IPS-20b (cell line): ENCODE measurements at regions not wholly inside any gene's neighbourhood (a gene's known extent, or its start where the extent isn't known, plus 50 kb on each side); places are given as distances from the start of the nearest gene placed in this dataset.

ENCODE experiments used
- H3K27ac ChIP-seq: one replicate; pipeline ENCODE4 v1.5.1; 2013; ENCODE audit warnings: low read length
- H3K27me3 ChIP-seq: 2 replicates; pipeline ENCODE4 v1.6.1; 2013; ENCODE audit warnings: mild to moderate bottlenecking, low read length, inconsistent platforms; ENCODE audit not compliant: insufficient read depth
- H3K36me3 ChIP-seq: 2 replicates; pipeline ENCODE4 v1.6.1; 2013; ENCODE audit warnings: low read depth, mild to moderate bottlenecking, inconsistent platforms, low read length, moderate library complexity; ENCODE audit not compliant: insufficient read depth
- H3K4me1 ChIP-seq: 2 replicates; pipeline ENCODE4 v1.6.1; 2013; ENCODE audit warnings: mild to moderate bottlenecking, control low read depth, inconsistent platforms, low read length, moderate library complexity; ENCODE audit not compliant: insufficient read depth
- H3K4me3 ChIP-seq: 2 replicates; pipeline ENCODE4 v1.5.1; 2013; ENCODE audit warnings: mild to moderate bottlenecking, low read length, inconsistent platforms
- H3K9ac ChIP-seq: 2 replicates; pipeline ENCODE4 v1.6.1; 2013; ENCODE audit warnings: low read depth, mild to moderate bottlenecking, inconsistent platforms, low read length, moderate library complexity
- H3K9me3 ChIP-seq: 2 replicates; pipeline ENCODE4 v1.6.1; 2013; ENCODE audit warnings: mild to moderate bottlenecking, low read depth, low read length, inconsistent platforms; ENCODE audit not compliant: insufficient read depth

DNA sequence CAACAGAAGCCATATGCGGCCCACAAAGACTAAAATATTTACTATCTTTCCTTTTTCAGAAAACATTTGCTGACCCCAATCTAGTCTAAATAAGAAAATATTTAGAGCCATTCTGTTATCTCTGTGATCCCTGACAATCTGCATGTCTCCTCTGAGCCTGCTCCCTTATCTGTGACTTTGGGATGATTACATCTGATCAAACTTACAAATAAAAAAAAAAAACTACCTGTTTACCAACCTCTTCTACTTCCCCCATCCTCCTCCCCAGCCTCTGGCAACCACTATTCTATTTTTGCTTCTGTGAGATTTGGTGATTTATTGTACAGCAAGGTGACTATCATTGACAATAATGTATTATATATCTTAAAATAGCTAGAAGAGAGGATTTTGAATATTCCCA, 176.3 kb upstream of the CD180 start:
- Histone ChIP-seq H3K4me1 (no peaks in the 10 kb centered on the region; the same call in 1 of the 2 replicates), H3K4me3 (no peak overlapping the region), H3K27ac (no peak overlapping the region), H3K9ac (no peak overlapping the region), H3K9me3 (no peaks in the 10 kb centered on the region), H3K27me3 (no peaks in the 10 kb centered on the region), H3K36me3 (no peaks in the 10 kb centered on the region)

DNA sequence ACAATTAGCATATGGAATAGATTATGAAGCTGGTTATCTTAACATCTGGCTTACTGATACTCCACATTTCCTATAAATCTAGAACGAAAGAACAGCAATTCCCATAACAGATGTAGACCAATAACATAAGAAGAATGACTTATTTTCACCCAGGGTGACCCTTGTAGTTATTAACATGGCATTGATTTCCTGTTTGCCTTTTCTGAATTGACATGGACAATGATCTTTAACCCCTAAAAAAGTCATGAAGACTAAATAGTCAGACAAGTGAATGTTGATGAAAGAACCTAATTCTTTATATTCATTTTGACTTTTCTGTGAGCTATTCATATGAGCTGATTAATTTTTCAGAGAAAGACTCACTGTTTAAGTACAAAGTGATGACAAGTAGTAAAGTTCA, 175.3 kb upstream of the CD180 start:
- Histone ChIP-seq H3K36me3 (no peaks in the 10 kb centered on the region), H3K27me3 (no peaks in the 10 kb centered on the region)

DNA sequence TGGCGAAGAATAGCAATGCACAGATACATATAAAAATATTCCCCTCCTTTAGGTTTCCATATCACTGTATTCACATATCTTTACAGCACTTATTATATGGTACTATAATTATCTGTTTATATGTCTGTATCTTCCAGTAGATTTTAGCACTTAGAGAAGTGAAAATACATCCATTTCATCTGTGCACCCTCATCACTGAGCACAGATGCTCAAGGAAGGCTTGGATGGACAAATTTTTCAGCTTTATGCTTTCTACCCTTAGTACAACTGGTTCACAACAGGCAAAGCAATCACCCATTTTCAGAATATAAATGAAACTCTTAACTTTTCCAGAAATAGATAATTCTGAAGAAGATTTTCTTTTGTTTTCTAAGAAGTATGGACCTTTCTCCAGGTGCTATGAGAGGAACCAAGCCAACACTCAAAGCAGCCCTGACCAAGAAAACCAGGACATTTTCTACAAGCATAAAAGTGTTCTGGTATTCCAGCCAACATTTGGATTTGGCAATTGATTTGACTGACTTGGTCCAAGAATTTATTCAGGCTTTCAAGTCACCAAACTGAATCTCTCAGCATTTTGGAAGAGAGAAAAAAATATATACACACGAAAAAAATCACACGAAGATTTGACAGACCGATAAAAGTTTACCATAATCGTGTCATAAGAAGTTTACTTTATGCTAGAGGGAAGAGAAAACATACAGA, 170.2 kb upstream of the CD180 start:
- no peaks in the 10 kb centered on the region for H3K4me1 ChIP-seq

More for the DNA sequence above, 175.3 kb upstream of the CD180 start:
- Histone ChIP-seq H3K4me1 (no peaks in the 10 kb centered on the region; the same call in 1 of the 2 replicates), H3K4me3 (no peak overlapping the region), H3K27ac (no peak overlapping the region), H3K9ac (no peak overlapping the region), H3K9me3 (no peaks in the 10 kb centered on the region)

DNA sequence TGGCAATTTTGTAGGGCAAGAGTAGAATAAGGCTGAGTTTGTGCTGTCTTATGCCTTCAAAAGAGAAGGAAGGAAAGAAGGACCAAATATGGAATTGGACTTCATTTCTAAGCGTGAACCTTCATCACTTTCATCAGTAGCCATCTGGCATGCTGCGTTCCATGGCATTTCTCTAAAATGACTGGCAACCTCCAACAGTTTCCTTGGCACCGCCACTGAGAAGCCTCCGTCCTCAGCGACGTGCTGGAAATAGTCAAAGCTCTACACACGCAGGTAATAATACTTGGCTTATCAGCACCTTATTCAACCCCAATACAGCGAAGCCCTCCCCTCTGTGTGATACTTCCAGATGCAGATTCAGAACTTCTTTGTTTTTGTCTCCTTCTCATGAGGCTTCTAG, 169.7 kb upstream of the CD180 start:
- no peaks in the 10 kb centered on the region for H3K27me3 ChIP-seq
- H3K9me3 ChIP-seq = no peaks in the 10 kb centered on the region
- H3K9ac ChIP-seq = no peak overlapping the region
- H3K4me3 ChIP-seq = no peak overlapping the region
- H3K36me3 ChIP-seq = no peaks in the 10 kb centered on the region
- no peak overlapping the region for H3K27ac ChIP-seq
- H3K4me1 ChIP-seq = no peaks in the 10 kb centered on the region

More for the DNA sequence above, 170.2 kb upstream of the CD180 start:
- Histone ChIP-seq H3K9me3 (no peaks in the 10 kb centered on the region), H3K36me3 (no peaks in the 10 kb centered on the region), H3K27ac (no peak overlapping the region), H3K9ac (no peak overlapping the region), H3K4me3 (no peak overlapping the region), H3K27me3 (no peaks in the 10 kb centered on the region)

DNA sequence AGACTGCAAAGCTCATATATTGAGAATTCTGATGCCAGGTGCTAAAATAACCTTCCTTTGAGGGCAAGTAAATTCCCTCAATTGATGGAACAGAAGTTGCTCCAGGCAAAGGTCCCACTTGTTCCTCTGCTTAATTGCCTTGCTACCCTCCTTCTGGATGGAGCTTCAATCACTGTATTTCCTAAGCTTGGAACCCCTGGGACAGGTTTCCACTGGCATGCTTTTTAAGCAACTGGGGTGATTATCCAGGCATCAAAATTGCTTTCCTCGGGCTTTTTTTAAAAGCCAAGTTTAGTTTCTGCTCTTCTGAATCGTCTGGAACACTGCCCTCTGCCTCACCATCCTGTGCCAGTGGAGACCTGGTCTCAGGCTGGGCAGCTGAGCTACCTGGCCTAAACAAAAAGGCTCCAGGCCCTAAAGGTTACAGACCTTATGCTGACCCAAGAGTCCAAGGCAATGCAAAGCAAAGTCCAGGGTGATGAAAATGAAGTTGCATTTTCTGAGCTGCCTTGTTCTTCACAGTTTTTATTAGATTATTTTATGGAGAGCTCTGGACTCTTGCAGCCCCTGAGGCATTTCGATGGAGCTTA, 167.9 kb upstream of the CD180 start:
- no peaks in the 10 kb centered on the region for H3K27me3 ChIP-seq
- no peaks in the 10 kb centered on the region for H3K9me3 ChIP-seq
- no peaks in the 10 kb centered on the region for H3K4me1 ChIP-seq
- H3K4me3 ChIP-seq = no peak overlapping the region
- no peak overlapping the region for H3K27ac ChIP-seq
- H3K9ac ChIP-seq = no peak overlapping the region
- H3K36me3 ChIP-seq = no peaks in the 10 kb centered on the region

DNA sequence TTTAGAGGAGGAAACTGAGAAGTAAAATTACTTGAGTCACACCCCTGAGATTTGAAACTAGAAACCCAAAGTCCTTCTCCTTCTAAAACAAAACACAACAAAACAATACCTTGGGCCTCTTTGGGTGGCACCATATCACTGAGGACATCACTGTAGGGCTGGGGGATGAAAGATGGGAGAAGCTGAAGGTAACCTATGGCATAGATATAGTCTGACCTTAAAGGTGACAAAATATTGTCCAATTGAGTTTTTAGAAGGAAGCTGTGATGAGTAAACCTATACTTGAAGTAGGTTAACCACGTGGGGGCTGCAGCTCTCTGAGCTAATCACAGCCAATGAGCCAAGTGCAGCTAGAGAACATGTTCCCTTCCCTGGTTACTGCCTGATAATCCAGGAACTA, 167.4 kb upstream of the CD180 start:
- no peak overlapping the region for H3K4me3 ChIP-seq
- no peaks in the 10 kb centered on the region for H3K9me3 ChIP-seq
- H3K4me1 ChIP-seq = no peaks in the 10 kb centered on the region

DNA sequence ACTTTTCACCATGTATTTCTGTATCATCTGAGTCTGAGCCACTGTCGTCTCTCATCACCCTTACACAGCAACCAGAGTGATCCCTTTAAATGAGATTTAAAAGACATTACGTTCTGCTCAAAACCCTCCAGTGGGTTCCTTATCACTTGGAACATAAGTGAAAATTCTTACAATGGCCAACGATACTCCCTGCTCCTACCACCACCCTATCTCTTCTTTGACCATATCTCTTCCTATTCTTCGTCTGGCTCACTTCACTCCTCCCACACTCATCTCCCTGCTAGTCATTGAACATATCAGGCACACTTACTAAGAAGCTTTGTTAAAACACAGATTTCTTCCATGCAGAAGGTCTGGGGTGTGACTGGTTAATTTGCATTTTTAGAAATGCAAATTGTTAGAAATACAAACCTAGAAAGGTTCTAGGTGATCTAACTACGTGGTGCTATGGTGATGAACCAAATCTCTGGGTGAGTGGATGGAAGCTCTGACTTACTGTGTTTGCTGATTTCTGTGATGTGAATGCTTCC, 166.6 kb upstream of the CD180 start:
- no peaks in the 10 kb centered on the region for H3K36me3 ChIP-seq

More for the DNA sequence above, 167.4 kb upstream of the CD180 start:
- Histone ChIP-seq H3K27me3 (no peaks in the 10 kb centered on the region), H3K27ac (no peak overlapping the region), H3K9ac (no peak overlapping the region), H3K36me3 (no peaks in the 10 kb centered on the region)

DNA sequence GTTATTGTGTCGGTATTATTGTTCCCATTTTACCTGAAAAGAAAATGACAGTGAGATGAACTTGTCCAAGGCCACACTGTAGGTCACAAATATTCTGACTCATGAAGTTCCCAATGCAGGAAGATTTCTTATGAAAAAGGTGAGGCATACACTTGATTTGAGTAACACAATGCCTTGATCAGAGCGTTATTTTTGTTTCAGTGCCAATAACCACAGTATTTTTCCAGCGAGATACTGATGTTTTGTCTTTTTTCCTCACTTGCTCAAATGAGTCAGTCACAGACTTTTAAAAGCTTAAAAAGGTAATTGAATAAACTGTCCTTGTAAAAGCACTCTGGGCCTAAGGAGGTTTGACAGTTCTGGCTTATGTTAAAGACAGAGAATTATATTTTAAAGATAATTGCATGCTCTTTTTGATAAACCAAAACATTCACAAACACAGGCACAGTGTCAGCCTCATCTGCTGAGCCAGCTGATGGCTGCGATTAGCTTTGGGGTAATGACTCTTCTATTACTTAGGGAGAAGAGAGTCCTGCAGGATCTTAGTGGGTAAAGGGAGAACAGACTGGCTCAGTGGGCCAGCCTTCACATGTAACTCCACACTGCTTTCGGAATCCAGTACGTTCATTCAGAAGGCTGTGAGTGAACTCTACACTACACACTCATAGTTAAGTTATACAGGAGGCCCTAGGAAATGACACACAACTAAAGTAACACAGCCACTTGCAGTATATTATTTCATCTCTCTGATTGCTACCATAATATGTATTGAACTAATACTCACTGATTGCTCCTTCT, 165.5 kb upstream of the CD180 start:
- Histone ChIP-seq H3K9me3 (no peaks in the 10 kb centered on the region), H3K27ac (no peak overlapping the region), H3K4me3 (no peak overlapping the region), H3K36me3 (no peaks in the 10 kb centered on the region), H3K9ac (no peak overlapping the region), H3K4me1 (no peaks in the 10 kb centered on the region), H3K27me3 (no peaks in the 10 kb centered on the region)

More for the DNA sequence above, 166.6 kb upstream of the CD180 start:
- no peaks in the 10 kb centered on the region for H3K9me3 ChIP-seq
- no peak overlapping the region for H3K4me3 ChIP-seq
- H3K4me1 ChIP-seq = no peaks in the 10 kb centered on the region
- no peaks in the 10 kb centered on the region for H3K27me3 ChIP-seq
- H3K27ac ChIP-seq = no peak overlapping the region
- H3K9ac ChIP-seq = no peak overlapping the region

DNA sequence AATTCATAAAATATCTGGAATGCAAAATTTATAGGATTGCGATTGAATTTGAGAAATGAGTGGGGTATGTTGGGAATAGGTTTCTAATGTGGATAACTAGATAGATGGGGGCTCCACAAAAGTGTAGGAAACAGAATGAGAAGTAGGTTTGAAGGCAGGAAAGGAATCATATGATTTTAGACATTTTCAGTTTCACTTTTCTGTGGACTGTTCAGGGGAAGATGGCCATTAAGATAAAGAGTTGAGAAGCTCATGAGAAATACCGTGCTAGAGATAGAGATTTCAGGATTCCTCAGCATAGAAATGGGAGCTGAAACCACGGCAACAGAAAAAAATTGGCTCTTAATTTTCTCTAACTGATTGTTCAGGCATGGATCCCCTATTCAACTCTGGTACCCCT, 163.4 kb upstream of the CD180 start:
- H3K27ac ChIP-seq = no peak overlapping the region
- H3K27me3 ChIP-seq = no peaks in the 10 kb centered on the region
- H3K9ac ChIP-seq = no peak overlapping the region
- no peaks in the 10 kb centered on the region for H3K9me3 ChIP-seq
- H3K36me3 ChIP-seq = no peaks in the 10 kb centered on the region
- H3K4me3 ChIP-seq = no peak overlapping the region
- H3K4me1 ChIP-seq = no peaks in the 10 kb centered on the region

DNA sequence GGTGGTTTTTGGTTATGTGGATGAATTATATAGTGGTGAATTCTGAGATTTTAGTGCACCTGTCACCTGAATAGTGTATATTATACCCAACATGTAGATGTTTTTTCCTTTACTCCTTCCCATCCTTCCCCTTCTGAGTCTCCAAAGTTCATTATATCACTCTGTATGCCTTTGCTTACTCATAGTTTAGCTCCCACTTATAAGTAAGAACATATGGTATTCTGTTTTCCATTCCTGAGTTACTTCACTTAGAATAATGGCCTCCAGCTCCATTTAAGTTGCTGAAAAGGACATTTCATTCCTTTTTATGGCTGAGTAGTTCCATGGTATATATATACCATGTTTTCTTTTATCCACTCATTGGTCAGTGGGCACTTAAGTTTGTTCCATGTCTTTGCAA, 161.6 kb upstream of the CD180 start:
- H3K4me3 ChIP-seq = no peak overlapping the region
- no peak overlapping the region for H3K27ac ChIP-seq
- H3K9ac ChIP-seq = no peak overlapping the region
- H3K36me3 ChIP-seq = no peaks in the 10 kb centered on the region
- H3K4me1 ChIP-seq = peaks cover 8% of the 10 kb centered on the region; the same call in 1 of the 2 replicates
- H3K9me3 ChIP-seq = no peaks in the 10 kb centered on the region
- no peaks in the 10 kb centered on the region for H3K27me3 ChIP-seq

DNA sequence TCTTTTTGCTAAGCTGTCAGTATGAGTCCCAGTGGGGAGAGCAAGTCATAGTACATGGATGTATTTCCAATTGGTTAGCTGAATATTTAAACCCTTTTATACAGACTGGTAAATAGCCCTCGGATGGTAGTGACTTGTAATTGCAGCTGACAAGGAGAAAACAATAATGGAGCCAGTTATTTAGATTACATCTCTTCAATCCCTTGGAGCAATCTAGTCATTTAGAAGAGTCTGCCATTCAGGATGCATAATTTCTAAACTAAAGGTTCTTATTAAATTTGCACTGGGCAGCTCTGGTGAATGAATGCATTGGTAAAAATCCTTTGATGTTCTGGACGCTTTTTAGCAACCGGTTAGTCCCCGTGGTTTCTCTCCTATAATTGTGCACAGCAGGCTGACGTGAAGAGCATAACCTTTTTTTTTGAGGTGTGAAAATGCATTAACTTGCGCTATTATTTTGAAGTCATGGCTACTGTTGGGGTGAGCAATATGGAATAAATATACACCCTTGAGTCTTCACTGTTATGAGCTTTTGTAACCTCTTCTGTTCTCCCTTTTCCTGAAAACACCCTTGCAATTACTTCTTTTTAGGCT, 158.6 kb upstream of the CD180 start:
- Histone ChIP-seq H3K36me3 (no peaks in the 10 kb centered on the region), H3K4me1 (peaks cover 8% of the 10 kb centered on the region; the same call in 1 of the 2 replicates), H3K27me3 (no peaks in the 10 kb centered on the region), H3K9me3 (no peaks in the 10 kb centered on the region), H3K4me3 (no peak overlapping the region), H3K9ac (no peak overlapping the region), H3K27ac (no peak overlapping the region)
